Naive thymus-derived CD8-positive, alpha-beta T cell (primary cell): ENCODE measurements at regions not wholly inside any gene's neighbourhood (a gene's known extent, or its start where the extent isn't known, plus 50 kb on each side); places are given as distances from the start of the nearest gene placed in this dataset.
A peak's percentile ranks its signal among the peaks of the same experiment; 100 is the strongest.

ENCODE experiments used
- ATAC-seq, 2 donors: fragments of 150-1000 bp; cut with Tn5 transposase in 1 of 2; sonication (Bioruptor Pico), chemical (Tn5 transposase) in 1 of 2; 1 replicate in 1 of 2; 2 replicates in 1 of 2; pipeline ENCODE4 v1.10.0; 2021; ENCODE audit warnings: mild to moderate bottlenecking in 2 of 2, moderate library complexity in 2 of 2
- POLR2A ChIA-PET: fragments of 350-600 bp; sonication (Branson Sonifier 250); formaldehyde crosslinking; loops from one replicate; lab custom pipeline; 2021; ENCODE audit warnings: antibody characterized with exemption; lab: Charles Lee
- DNase-seq, 10 donors: peaks; one replicate each; pipeline versions ENCODE4 v3.0.0 to v3.0.0-alpha.2; 2020 to 2022
- H3K27ac Mint-ChIP-seq, 10 donors: one replicate each; pipeline ENCODE4 v1.8.0; 2020 to 2022; ENCODE audit warnings: mild to moderate bottlenecking in 10 of 10, mixed read lengths in 10 of 10, moderate library complexity in 4 of 10, inconsistent platforms in 1 of 10
- H3K27me3 Mint-ChIP-seq, 5 donors: one replicate each; pipeline ENCODE4 v1.8.0; 2021 to 2022; ENCODE audit warnings: mixed read lengths in 5 of 5
- H3K36me3 Mint-ChIP-seq, 3 donors: one replicate each; pipeline ENCODE4 v1.8.0; 2020 to 2022; ENCODE audit warnings: mixed read lengths in 3 of 3, mild to moderate bottlenecking in 2 of 3, inconsistent platforms in 1 of 3
- H3K4me1 Mint-ChIP-seq, 4 donors: one replicate each; pipeline ENCODE4 v1.8.0; 2021 to 2022; ENCODE audit warnings: mixed read lengths in 4 of 4
- H3K4me3 Mint-ChIP-seq, 10 donors: one replicate each; pipeline ENCODE4 v1.8.0; 2020 to 2022; ENCODE audit warnings: mild to moderate bottlenecking in 10 of 10, mixed read lengths in 10 of 10, moderate library complexity in 6 of 10, inconsistent platforms in 1 of 10
- H3K9me3 Mint-ChIP-seq, 9 donors: one replicate each; pipeline ENCODE4 v1.8.0; 2020 to 2022; ENCODE audit warnings: mixed read lengths in 9 of 9, mild to moderate bottlenecking in 3 of 9, inconsistent platforms in 1 of 9, moderate library complexity in 1 of 9

DNA sequence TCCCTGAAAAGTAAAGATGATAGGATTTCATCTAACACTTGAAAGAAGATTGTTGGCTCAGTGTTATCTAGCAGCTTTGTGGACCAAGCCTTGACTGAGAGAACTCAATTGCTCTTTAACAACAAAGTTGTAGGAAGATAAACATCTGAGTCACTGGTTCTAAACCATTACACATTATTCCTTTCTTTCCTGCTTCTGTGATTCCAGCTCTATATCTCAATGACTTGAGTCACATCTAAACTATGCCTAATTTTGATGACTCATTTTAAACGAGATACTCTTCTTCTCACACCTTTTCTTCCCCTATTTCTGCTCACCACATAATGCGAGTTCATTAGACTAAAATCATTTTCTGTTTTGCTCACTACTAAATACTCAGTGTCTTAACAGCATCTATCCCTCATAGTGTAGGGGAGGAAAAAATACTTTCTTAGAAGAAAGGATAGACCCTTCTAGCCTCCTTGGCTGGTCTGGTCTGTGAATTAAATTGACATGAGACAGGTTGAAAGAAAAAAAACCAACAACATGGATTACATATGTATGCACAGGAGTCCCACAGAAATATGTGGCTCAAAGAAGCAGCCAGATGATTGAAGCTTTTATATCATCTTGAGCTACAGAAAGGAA lies 201.4 kb downstream of the C12orf50 start:
- POLR2A ChIA-PET = no interaction called here
- H3K36me3 Mint-ChIP-seq = no peaks in the 10 kb centered on the region
- H3K4me3 Mint-ChIP-seq = no peak overlapping the region
- H3K27me3 Mint-ChIP-seq = peaks cover 0 to 9% (median 0%) of the 10 kb centered on the region in 5 donors
- DNase-seq = no peak
- ATAC-seq = no peak
- H3K27ac Mint-ChIP-seq = no peak overlapping the region
- H3K9me3 Mint-ChIP-seq = no peaks in the 10 kb centered on the region
- H3K4me1 Mint-ChIP-seq = no peaks in the 10 kb centered on the region

DNA sequence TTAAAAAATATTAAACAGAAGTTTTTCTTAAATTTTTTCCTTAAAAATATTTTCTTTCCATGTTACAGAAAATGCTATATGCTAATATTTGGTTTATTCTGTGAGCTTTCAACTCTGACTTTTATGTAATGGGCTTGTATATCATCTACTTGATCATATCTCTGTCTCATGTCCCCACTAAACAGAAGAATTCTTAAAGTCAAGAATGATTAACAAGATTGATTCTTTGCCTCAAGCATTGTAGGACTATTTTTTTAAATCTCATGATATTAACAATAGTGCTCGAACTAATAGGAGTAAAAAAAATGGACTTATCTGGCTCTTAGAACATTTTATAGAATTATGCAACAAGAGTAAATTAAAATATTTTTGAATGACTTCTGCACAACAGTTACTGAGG lies 206.3 kb downstream of the C12orf50 start:
- Mint-ChIP-seq H3K36me3 (no peaks in the 10 kb centered on the region), H3K9me3 (peaks cover 0 to 3% (median 0%) of the 10 kb centered on the region in 9 donors), H3K27me3 (peaks cover 0 to 9% (median 0%) of the 10 kb centered on the region in 5 donors), H3K27ac (no peak overlapping the region), H3K4me1 (no peaks in the 10 kb centered on the region), H3K4me3 (no peak overlapping the region)
- POLR2A ChIA-PET = no interaction called here
- DNase-seq (no peak), ATAC-seq (no peak)

- H3K4me3 Mint-ChIP-seq = no peak overlapping the region
- POLR2A ChIA-PET = no interaction called here
- DNase-seq = no peak
- peaks cover 0 to 9% (median 0%) of the 10 kb centered on the region in 5 donors for H3K27me3 Mint-ChIP-seq
- H3K4me1 Mint-ChIP-seq = no peaks in the 10 kb centered on the region
- H3K36me3 Mint-ChIP-seq = no peaks in the 10 kb centered on the region
- H3K27ac Mint-ChIP-seq = peak overlapping the region in 1 of 10 donors; percentile 5
- H3K9me3 Mint-ChIP-seq = peaks cover 0 to 3% (median 0%) of the 10 kb centered on the region in 9 donors
- no peak for ATAC-seq
Measured at GRCh38 chr12:87820524-87821202, 208.5 kb downstream of the C12orf50 start.

DNA sequence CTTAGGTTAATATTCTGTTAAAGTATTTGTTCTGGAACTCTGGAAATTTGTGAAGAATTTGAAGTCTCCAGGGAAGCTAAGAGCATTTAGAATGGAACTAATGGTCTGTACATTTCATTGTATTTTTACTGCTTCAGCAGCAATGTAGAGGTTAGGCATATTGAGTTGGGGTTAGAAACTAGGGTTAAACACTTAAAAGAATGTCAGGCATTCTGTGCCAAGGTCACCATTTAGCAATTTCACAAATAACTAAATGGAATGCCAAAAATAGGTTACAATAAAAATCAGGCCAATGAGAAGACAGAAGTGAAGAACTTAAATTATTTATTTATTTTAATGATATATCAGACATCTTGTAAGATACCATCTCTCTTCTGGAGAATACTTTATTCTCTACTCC lies 210.8 kb downstream of the C12orf50 start:
- Mint-ChIP-seq H3K36me3 (no peaks in the 10 kb centered on the region), H3K4me1 (no peaks in the 10 kb centered on the region), H3K27me3 (peaks cover 0 to 9% (median 4%) of the 10 kb centered on the region in 5 donors), H3K27ac (no peak overlapping the region), H3K9me3 (peaks cover 0 to 8% (median 0%) of the 10 kb centered on the region in 9 donors), H3K4me3 (no peak overlapping the region)
- no peak for DNase-seq
- ATAC-seq = no peak
- POLR2A ChIA-PET = no interaction called here

DNA sequence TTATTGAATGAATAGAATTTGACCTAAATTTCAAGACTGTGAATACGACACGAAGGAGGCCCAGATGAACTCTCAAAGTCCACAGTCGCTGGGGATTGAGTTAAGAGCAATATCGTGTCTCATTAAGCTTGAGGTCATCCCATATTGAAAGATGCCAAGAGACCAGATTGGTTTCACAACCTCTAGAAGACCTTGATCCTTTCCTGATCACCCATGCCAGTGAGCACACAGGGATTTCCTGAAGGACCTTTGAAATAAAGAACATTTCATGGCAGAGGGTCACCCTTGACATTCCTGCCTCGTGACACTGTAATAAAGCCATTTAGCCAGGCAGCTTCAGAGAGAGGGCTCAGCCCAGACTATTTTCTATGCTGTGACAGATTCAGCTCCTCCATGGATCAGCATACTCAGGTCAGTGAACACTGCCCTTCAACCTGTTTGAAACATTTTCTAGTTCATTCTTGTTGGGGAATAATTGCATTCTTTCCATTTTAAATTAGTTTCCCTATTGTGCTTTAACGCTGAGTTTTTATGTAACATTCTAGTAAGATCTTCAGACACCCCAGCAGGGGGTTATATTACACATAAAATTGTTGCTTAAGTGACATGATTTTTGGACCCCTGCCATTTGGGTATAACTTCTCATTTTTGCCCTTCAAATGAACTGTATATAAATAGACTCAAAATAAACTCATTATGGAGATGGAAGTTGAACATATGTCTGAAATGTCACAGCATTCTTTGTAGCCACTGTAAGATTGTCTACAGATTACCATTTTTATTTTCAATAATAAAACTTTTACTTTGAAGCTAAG lies 213.2 kb downstream of the C12orf50 start:
- no peak for ATAC-seq
- POLR2A ChIA-PET = no interaction called here
- H3K27ac Mint-ChIP-seq = no peak overlapping the region
- no peaks in the 10 kb centered on the region for H3K4me1 Mint-ChIP-seq
- no peak overlapping the region for H3K4me3 Mint-ChIP-seq
- peaks cover 0 to 22% (median 0%) of the 10 kb centered on the region in 9 donors for H3K9me3 Mint-ChIP-seq
- H3K27me3 Mint-ChIP-seq = peaks cover 0 to 4% (median 0%) of the 10 kb centered on the region in 5 donors
- H3K36me3 Mint-ChIP-seq = no peaks in the 10 kb centered on the region
- DNase-seq = no peak

DNA sequence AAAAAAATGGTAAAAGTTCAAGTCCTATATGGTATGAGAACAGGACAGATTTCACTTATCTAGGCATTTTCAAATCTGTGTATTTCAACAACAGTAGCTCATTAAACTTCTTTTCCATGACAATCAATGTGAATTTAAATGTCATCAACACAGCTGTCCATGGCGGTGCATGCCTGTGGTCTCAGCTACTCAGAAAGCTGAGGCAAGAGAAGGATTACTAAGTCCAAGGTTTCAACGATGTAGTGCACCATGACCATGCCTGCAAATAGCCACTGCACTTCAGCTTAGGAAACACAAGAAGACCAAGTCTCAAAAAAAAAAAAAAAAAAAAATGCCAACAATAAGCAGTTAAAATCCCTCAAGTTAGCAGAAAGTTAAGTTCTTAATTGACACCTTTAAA lies 214.6 kb downstream of the C12orf50 start:
- DNase-seq (no peak), ATAC-seq (no peak)
- H3K27me3 Mint-ChIP-seq = peaks cover 0 to 4% (median 0%) of the 10 kb centered on the region in 5 donors
- H3K9me3 Mint-ChIP-seq = peaks cover 0 to 24% (median 0%) of the 10 kb centered on the region in 9 donors
- no peaks in the 10 kb centered on the region for H3K4me1 Mint-ChIP-seq
- H3K36me3 Mint-ChIP-seq = no peaks in the 10 kb centered on the region
- H3K27ac Mint-ChIP-seq = no peak overlapping the region
- POLR2A ChIA-PET = no interaction called here
- no peak overlapping the region for H3K4me3 Mint-ChIP-seq

DNA sequence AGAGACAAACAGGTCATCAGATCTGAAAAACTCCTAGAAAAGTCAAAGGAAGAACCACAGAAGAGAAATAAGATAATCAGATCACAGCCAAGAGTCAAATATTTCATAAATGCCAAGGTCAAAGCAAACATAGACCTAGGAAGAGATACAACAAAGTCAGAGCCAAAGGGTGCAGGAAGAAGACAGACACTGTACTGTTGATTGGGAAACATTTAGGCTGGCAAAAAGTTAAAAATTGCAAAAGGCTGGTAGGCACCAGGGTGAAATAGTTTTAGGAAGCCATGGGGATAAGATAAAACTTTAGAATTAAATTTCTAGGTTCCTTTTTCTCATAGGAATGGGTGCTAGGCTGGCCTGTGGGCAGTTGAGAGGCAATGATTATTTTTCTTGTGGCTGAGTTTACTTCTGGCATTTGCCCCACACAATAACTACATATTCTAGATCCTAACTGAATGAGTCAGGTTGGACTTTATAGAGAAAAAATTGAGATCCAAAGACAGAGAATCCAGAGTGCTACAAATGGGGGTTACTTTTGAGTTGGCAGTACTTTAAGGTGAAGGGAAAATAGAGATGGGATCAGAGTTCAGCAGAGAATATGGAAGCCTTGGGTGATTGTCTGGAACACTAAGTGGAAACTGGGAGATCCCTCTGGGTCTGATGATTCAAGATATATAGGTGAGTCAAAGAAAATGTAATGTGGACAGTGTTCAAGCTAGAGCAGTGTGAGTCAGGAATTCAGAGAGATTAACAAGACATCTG lies 215.5 kb downstream of the C12orf50 start:
- DNase-seq (no peak), ATAC-seq (no peak)
- peaks cover 0 to 4% (median 0%) of the 10 kb centered on the region in 5 donors for H3K27me3 Mint-ChIP-seq
- POLR2A ChIA-PET = no interaction called here
- peaks cover 0 to 24% (median 0%) of the 10 kb centered on the region in 9 donors for H3K9me3 Mint-ChIP-seq
- H3K36me3 Mint-ChIP-seq = no peaks in the 10 kb centered on the region
- H3K27ac Mint-ChIP-seq = no peak overlapping the region
- no peak overlapping the region for H3K4me3 Mint-ChIP-seq
- no peaks in the 10 kb centered on the region for H3K4me1 Mint-ChIP-seq

- H3K4me1 Mint-ChIP-seq = no peaks in the 10 kb centered on the region
- POLR2A ChIA-PET = no interaction called here
- H3K27ac Mint-ChIP-seq = no peak overlapping the region
- peaks cover 0 to 24% (median 0%) of the 10 kb centered on the region in 9 donors for H3K9me3 Mint-ChIP-seq
- no peak for ATAC-seq
- H3K36me3 Mint-ChIP-seq = no peaks in the 10 kb centered on the region
- no peak for DNase-seq
- H3K4me3 Mint-ChIP-seq = no peak overlapping the region
- peaks cover 0 to 4% (median 0%) of the 10 kb centered on the region in 5 donors for H3K27me3 Mint-ChIP-seq
Measured at GRCh38 chr12:87812681-87813080, 216.5 kb downstream of the C12orf50 start.

DNA sequence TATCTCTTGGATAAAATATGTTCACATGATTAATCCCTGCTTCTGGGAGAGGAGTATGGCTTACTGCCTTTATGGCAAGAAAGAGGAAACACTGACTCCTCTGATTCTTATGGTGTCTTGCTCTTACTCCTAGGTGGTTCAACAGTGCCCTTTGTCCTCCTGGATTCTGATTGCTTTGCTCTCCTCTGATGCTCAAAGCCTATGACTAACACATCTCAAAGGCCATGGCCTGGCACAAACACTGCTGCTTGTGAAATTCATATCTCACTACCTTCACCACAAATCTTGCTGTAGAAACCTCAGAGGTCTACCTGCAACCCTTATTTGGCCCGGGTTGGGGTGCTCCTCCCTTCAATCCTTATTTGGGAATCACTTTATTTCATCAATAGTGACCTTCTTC lies 217.2 kb downstream of the C12orf50 start:
- POLR2A ChIA-PET = no interaction called here
- Mint-ChIP-seq H3K27ac (no peak overlapping the region), H3K9me3 (peaks cover 0 to 24% (median 0%) of the 10 kb centered on the region in 9 donors), H3K4me3 (no peak overlapping the region), H3K27me3 (peaks cover 0 to 4% (median 0%) of the 10 kb centered on the region in 5 donors), H3K36me3 (no peaks in the 10 kb centered on the region), H3K4me1 (no peaks in the 10 kb centered on the region)
- ATAC-seq (no peak), DNase-seq (no peak)

DNA sequence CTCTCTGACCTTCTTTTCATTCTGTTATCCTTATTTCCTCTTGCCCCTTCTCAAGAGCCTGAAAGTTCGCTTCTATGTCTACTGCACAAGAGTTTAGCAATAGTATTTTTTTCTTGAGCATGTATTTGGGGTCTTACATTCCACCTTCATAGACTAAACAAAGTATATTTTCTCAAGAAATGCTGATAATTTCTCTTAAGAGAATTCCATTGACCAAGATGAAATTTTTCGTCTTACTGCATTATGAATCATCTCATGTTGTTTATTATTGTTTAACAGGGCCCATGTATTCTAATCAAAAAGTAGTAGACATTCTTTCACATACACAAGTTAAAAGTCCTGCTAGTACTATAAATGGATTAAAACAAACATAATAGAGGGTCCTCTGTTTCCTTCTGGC lies 219.3 kb downstream of the C12orf50 start:
- no peaks in the 10 kb centered on the region for H3K36me3 Mint-ChIP-seq
- ATAC-seq = no peak
- peaks cover 0 to 24% (median 0%) of the 10 kb centered on the region in 9 donors for H3K9me3 Mint-ChIP-seq

GRCh38 chr12:87807086-87807485 lies 222.1 kb downstream of the C12orf50 start:
- peaks cover 0 to 10% (median 0%) of the 10 kb centered on the region in 9 donors for H3K9me3 Mint-ChIP-seq

More for the DNA sequence above, 219.3 kb downstream of the C12orf50 start:
- no peak for DNase-seq
- Mint-ChIP-seq H3K27me3 (peaks cover 0 to 4% (median 0%) of the 10 kb centered on the region in 5 donors), H3K4me1 (no peaks in the 10 kb centered on the region), H3K27ac (no peak overlapping the region), H3K4me3 (no peak overlapping the region)
- POLR2A ChIA-PET = no interaction called here

DNA sequence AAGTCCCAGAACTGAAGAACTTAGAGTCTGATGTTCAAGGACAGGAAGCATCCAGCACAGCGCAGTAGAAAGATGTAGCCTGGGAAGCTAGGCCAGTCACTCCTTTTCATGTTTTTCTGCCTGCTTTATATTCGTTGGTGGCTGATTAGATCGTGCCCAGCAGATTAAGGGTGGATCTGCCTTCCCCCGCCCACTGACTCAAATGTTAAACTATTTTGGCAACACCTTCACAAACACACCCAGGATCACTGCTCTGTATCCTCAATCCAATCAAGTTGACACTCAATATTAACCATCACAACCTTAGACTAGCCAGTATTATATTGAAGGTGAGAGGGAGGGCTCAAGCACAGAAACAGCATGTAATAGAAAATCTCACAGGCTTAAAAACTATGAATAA lies 222.9 kb downstream of the C12orf50 start:
- Mint-ChIP-seq H3K4me3 (no peak overlapping the region), H3K36me3 (no peaks in the 10 kb centered on the region), H3K27me3 (no peaks in the 10 kb centered on the region), H3K4me1 (no peaks in the 10 kb centered on the region), H3K9me3 (peaks cover 0 to 6% (median 0%) of the 10 kb centered on the region in 9 donors), H3K27ac (no peak overlapping the region)
- no peak for DNase-seq
- ATAC-seq = no peak
- POLR2A ChIA-PET = no interaction called here

More at GRCh38 chr12:87807086-87807485, 222.1 kb downstream of the C12orf50 start:
- Mint-ChIP-seq H3K4me3 (no peak overlapping the region), H3K4me1 (no peaks in the 10 kb centered on the region), H3K27me3 (no peaks in the 10 kb centered on the region), H3K27ac (no peak overlapping the region), H3K36me3 (no peaks in the 10 kb centered on the region)
- no peak for ATAC-seq
- no peak for DNase-seq
- POLR2A ChIA-PET = no interaction called here
